ENCODE measurements at regions not wholly inside any gene's neighbourhood (a gene's known extent, or its start where the extent isn't known, plus 50 kb on each side); places are given as distances from the start of the nearest gene placed in this dataset.
"Not testable (repeated sequence)": the region's sequence is repeated elsewhere in the genome, so short reads cannot be mapped to it uniquely, and the experiment has no call there.

GRCh38 chrX:137118536-137118935, 84.7 kb upstream of the GPR101 start:
- DNase-seq (ENCODE audit: low read depth) = no peak
- TF ChIP-seq CTCF (conservative IDR thresholded peaks at IDR 0.05; ENCODE audit: control insufficient read depth, insufficient read depth, low read depth, low read length) = no peak
- H3K4me3 ChIP-seq (ENCODE audit: control insufficient read depth, low read depth, low read length) = no peak overlapping the region

GRCh38 chrX:137118136-137118535, 84.3 kb upstream of the GPR101 start:
- H3K4me3 ChIP-seq (ENCODE audit: control insufficient read depth, low read depth, low read length) = no peak overlapping the region
- DNase-seq (ENCODE audit: low read depth) = no peak
- no peak for TF ChIP-seq CTCF (conservative IDR thresholded peaks at IDR 0.05; ENCODE audit: control insufficient read depth, insufficient read depth, low read depth, low read length)

- not testable (repeated sequence) for H3K4me3 ChIP-seq (ENCODE audit: control insufficient read depth, low read depth, low read length); DNase-seq (ENCODE audit: low read depth)
Measured at GRCh38 chrX:137107877-137108276, 74.1 kb upstream of the GPR101 start.

GRCh38 chrX:137101273-137101990, 67.6 kb upstream of the GPR101 start:
- no peak for TF ChIP-seq CTCF (conservative IDR thresholded peaks at IDR 0.05; ENCODE audit: control insufficient read depth, insufficient read depth, low read depth, low read length)
- no peak overlapping the region for H3K4me3 ChIP-seq (ENCODE audit: control insufficient read depth, low read depth, low read length)
- DNase-seq (ENCODE audit: low read depth) = no peak

Measured in fibroblast of mammary gland (primary cell).